Fibroblast of villous mesenchyme (primary cell): ENCODE measurements at regions not wholly inside any gene's neighbourhood (a gene's known extent, or its start where the extent isn't known, plus 50 kb on each side); places are given as distances from the start of the nearest gene placed in this dataset.

Experiments used
- DNase-seq: peaks from one replicate; pipeline ENCODE4 v3.0.0-alpha.2; 2010; ENCODE audit warnings: low read depth
- H3K4me3 ChIP-seq: 2 replicates; pipeline ENCODE4 v1.5.1; 2011; ENCODE audit warnings: low read depth, mild to moderate bottlenecking, low read length
- TF ChIP-seq, protein P1 (sequence below): IDR thresholded peaks from 2 replicates; pipeline ENCODE4 v1.5.1; 2012; ENCODE audit warnings: low read depth, mild to moderate bottlenecking, low read length; ENCODE audit not compliant: insufficient read depth

DNA sequence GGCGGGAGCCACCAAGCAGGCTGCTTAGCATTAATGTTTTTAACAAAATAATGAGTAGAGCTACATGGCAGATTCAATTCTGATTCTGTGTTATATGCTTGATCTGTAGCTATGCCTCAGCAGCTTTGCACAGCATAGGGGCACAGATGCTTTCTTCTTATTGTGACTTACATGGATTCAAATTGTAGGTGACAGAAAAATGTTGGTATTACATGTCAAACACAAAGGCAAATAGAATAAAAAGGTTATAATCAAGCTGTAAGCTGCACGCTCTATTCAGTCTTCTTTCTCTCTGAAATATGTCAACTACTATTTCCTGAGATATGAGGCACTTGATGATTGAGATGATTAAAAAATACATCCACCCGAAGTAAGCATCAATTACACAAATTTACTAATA is 1573.8 kb downstream of the FAM181B start:
- TF ChIP-seq, protein P1, sequence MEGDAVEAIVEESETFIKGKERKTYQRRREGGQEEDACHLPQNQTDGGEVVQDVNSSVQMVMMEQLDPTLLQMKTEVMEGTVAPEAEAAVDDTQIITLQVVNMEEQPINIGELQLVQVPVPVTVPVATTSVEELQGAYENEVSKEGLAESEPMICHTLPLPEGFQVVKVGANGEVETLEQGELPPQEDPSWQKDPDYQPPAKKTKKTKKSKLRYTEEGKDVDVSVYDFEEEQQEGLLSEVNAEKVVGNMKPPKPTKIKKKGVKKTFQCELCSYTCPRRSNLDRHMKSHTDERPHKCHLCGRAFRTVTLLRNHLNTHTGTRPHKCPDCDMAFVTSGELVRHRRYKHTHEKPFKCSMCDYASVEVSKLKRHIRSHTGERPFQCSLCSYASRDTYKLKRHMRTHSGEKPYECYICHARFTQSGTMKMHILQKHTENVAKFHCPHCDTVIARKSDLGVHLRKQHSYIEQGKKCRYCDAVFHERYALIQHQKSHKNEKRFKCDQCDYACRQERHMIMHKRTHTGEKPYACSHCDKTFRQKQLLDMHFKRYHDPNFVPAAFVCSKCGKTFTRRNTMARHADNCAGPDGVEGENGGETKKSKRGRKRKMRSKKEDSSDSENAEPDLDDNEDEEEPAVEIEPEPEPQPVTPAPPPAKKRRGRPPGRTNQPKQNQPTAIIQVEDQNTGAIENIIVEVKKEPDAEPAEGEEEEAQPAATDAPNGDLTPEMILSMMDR, result no peak
- no peak for DNase-seq

GRCh38 chr11:81135570-81135969 is 1598.1 kb downstream of the FAM181B start:
- no peak overlapping the region for H3K4me3 ChIP-seq
- TF ChIP-seq, protein P1, result no peak
- no peak for DNase-seq

More for the DNA sequence above, 1573.8 kb downstream of the FAM181B start:
- no peak overlapping the region for H3K4me3 ChIP-seq

DNA sequence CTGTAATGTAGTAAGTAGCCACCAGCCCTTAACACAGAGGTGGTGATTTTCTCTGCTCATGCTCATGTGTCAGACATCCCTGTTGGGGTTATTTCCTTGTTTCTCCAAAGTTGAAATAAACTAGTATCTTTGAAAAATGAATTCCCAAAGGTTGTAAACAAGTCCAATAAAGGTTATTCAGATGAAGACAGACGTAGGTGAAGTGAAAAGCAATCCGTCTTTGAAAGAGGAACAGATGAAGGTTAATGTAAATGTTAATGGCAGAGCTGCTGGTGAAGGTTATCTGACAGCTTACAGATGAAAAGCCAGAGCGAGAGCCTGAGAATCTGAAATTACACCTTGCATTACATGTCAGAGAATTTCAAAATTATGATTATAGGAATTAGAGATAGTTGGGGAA is 1604.0 kb downstream of the FAM181B start:
- no peak overlapping the region for H3K4me3 ChIP-seq
- DNase-seq, result no peak
- TF ChIP-seq, protein P1, result no peak

DNA sequence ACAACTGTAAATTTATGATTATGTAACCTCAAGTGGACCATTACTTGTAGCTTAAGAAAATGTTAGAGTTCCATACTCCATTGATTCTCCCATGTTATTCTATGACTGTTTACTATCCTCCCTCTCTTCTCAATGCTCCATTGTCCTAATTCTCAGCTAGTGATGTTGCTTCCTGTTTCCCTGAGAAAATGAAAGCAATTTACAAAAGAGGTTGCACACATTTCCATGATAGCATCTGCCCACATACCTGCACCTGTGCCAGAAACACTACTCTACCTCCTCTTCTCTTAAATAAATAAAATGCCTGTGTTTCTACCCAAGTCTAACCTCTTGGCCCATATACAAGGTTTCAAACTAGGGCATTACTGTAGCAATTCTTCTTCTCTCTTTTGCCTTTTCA is 1620.9 kb downstream of the FAM181B start:
- TF ChIP-seq, protein P1, result no peak
- DNase-seq, result no peak

DNA sequence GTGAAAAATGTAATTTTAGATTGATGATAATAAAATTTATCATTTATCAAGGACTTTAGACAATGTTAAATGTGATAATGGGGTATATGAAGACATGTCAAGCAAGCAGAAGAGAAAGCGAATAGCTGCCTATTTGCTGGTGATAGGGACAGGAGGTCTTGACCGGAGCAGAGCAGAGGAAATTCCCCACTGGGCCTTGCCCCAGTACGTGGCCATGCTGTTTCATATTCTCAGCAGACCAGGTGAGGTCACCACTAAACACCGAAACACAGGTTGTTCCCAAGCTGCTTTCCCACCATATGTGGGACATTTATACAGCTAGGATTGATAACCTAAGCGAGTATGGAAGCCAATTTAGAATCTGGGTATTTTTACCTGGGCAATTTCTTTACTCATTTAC is 1629.6 kb downstream of the FAM181B start:
- TF ChIP-seq, protein P1, result no peak
- no peak overlapping the region for H3K4me3 ChIP-seq
- no peak for DNase-seq

More for the DNA sequence above, 1620.9 kb downstream of the FAM181B start:
- no peak overlapping the region for H3K4me3 ChIP-seq

GRCh38 chr11:81098471-81098870 is 1635.2 kb downstream of the FAM181B start:
- DNase-seq, result no peak
- TF ChIP-seq, protein P1, result no peak
- H3K4me3 ChIP-seq, result no peak overlapping the region

DNA sequence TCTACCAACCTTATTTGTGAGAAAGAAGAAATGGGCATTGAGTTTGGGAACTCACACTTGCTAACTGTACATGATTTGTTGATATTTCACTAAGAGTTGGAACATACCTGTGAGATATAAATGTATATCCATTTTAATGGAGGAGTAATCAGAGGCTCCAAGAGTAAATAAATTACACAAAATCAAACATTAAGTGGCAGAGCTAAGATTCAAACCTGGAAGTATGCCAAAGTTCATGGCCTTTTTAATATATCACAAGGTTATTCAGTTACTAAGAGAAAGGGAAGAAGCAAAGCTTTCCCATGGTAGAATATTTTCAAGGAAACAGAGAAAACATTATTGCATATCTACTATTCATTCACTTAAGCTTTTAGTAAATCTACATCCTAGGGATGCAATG is 1641.1 kb downstream of the FAM181B start:
- no peak for DNase-seq
- no peak overlapping the region for H3K4me3 ChIP-seq
- TF ChIP-seq, protein P1, result no peak
